GM12891 (cell line): ENCODE measurements at regions not wholly inside any gene's neighbourhood (a gene's known extent, or its start where the extent isn't known, plus 50 kb on each side); places are given as distances from the start of the nearest gene placed in this dataset.

ENCODE experiments used
- POLR2A ChIP-seq: IDR thresholded peaks from 2 replicates; pipeline ENCODE4 v1.6.1; 2011; ENCODE audit warnings: low read depth, low read length, control low read depth
- POLR2AphosphoS5 ChIP-seq: IDR thresholded peaks from 2 replicates; pipeline ENCODE4 v1.6.1; 2011; ENCODE audit warnings: low read depth, low read length, control low read depth
- POU2F2 ChIP-seq: IDR thresholded peaks from 2 replicates; pipeline ENCODE4 v1.6.1; 2011; ENCODE audit warnings: low read depth, mild to moderate bottlenecking, control low read depth, low read length, moderate library complexity

DNA sequence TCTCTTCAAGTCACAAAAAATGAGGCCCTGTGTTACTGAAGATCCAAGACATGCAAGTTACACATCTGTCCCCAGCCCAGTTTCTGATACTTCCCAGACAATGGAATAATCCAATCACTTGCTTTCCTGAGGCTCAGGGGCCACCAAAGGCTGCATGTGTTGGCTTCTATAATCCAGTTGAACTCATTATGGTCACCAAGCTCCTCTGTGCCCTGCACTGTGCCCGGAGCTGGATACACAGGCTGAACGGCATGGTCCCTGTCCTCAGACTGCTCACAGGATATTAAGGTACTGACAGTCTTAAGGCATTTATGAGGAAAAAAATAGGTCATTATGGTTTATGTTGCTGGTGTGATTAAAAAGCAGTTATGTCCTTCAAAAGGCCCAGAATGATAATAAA is 117.0 kb upstream of the SYT6 start:
- no peak for TF ChIP-seq POLR2AphosphoS5
- TF ChIP-seq POLR2A: no peak
- TF ChIP-seq POU2F2: no peak
